Left lobe of liver (tissue), 2 donors: ENCODE measurements at regions not wholly inside any gene's neighbourhood (a gene's known extent, or its start where the extent isn't known, plus 50 kb on each side); places are given as distances from the start of the nearest gene placed in this dataset.
"Not testable (repeated sequence)": the region's sequence is repeated elsewhere in the genome, so short reads cannot be mapped to it uniquely, and the experiment has no call there.

Source experiments
- ATAC-seq: fragments of 200-7000 bp; cut with Tn5 transposase; one replicate; pipeline ENCODE4 v1.9.1; 2020; ENCODE audit warnings: mild to moderate bottlenecking, moderate library complexity
- DNase-seq: peaks from one replicate; pipeline ENCODE4 v3.0.0-alpha.2; 2020; ENCODE audit warnings: low spot score
- donor health status: DM: no; HTN: no; CAD: no; lungs with moderate emphysema.
- donor health status: DM: no; HTN: yes; CAD: no.

DNA sequence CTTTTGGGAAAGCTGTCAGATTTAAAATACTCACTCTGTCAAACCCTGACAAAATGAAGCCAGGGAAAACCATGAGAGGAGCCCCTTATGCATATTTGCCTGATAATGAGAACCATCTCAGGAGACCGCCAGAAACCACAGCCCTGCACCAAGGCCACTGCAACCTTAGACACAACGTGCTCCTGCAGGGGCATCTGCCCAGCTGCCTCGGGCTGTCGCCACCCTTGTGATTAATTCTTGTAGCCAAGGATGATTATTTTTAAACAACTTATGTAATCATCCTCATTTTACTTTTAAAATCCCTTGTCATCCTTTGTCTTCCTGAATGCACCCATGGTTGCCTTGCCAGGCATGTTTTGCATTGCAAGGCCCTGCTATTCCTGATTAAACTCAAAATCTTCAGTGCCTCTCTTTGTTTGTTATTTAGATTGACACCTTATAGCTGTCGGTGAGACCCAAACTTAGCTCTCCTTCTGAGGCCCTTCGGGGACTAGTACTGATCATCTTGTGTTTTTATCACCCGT lies 766.4 kb upstream of the TMEM132C start:
- no peak for ATAC-seq
- no peak for DNase-seq

DNA sequence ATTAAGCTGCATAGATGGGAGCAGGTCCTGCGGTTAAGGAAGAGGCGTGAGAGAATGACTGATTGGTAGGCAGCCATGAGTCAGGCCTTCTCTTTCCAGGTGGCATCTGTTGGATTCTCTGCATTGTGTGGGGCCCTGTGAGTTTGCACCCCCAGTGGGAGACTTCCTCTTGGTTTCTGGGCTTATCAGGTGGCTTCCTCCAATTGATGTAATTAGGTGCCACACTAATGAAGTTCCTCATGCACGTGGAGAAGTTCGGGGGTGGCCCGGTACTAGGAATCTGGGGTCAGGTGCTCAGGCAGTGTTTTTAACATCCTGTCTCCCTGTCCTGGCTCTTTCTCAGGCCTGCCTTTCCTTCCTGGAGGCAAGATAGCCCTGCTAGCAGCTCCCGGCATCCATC lies 765.1 kb upstream of the TMEM132C start:
- ATAC-seq (no peak), DNase-seq (no peak)

DNA sequence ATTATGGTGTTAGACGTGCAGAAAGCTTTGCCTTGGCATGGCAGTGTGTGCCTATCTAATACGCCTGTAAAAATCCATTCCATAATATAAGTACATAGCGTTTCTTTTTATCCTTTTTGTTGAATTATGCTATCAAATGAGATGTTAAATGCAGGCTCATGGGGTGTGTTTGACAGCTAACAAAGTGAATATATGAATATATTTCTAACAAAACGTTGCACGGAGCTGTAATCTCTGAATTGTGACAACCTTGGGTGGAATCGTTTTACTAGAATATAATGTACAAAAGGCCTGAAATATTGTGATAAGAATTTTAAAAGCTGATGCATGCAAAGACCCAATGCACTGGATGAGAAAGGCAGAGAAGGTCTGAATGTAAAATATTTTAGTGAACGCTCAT lies 763.7 kb upstream of the TMEM132C start:
- DNase-seq: no peak
- ATAC-seq: no peak

DNA sequence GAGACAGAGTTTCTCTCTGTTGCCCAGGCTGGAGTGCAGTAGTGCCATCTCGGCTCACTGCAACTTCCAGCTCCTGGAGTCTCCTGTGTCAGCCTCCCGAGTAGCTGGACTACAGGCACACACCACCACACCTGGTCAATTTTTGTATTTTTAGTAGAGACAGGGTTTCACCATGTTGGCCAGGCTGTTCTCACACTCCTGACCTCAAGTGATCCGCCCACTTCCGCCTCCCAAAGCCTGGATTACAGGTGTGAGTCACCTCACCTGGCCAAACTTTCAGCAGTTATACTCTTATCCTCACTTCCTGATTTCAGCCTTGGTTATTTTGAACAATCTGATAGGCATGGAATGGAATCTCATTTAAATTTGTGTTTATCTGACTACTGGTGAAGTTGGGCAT lies 763.0 kb upstream of the TMEM132C start:
- not testable (repeated sequence) for ATAC-seq, DNase-seq

DNA sequence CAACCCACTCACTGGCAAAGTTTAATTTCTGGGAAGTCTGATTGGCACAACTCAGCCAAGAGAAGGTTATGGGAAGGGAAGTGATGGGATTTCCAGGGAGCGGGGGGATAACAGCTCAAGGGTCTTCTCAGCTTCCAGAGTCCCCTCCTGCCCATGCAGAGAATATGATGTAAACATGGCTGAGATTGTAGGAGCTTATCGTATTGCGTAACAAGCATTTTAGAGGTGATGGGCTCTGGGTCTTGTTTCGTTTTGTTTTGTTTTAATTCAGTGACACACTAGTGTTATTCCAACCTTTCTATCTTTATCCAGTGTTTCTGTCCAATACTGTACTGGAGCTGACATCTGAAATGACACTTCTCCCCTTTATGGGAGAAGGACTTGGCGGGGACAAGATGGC lies 762.1 kb upstream of the TMEM132C start:
- ATAC-seq (no peak), DNase-seq (no peak)

DNA sequence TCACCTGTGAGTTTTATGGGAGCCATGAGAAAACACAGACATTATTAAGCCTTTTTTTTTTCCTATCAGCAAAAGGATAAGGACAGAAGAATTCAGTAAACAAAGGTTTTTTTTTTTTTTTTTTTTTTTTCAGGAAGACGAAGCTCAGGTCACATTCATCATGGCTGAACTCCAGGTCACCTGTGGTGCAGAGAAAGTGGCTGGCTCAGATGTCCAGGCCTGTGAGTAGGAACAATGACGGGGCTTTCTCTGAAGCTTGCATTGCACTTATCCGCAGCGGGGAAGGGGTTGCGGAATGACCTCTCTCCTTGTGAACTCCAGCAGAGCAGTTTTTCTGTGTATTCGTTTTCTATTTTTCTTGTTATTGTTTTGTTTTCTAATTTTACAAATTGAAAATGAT lies 759.6 kb upstream of the TMEM132C start:
- DNase-seq (no peak), ATAC-seq (no peak)

DNA sequence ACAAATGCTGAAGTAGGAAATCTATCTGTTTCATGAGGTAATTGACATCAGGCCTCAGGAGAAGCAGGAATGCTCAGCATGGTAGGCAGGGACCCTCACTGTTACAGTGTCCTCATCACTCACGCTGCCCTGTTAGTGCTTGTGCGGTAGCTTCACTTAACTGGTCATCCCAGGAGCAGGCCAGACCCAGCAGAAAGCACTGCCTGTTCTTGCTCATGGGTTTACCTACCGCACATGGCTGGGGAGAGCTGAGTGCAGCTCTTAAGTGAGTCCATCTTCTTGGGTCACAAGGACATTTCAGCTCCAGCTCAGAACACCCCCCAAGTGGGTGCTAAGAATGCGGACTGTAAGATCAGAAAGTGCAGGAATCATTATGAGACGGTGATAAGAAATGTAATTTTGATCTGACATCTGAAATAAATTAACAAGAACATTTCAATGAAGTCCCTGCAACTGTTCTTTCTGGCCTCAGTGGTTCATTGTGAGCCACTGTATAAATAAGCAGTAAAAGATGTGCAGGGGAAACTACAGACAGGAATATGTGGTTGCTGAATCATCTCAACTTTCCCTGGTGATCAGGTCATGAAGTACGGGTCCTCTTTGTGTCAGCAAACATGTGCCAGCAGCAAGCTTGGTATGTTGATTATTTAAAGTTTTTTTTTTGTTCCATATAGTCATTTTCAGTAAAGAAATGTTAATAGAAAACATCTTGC lies 757.7 kb upstream of the TMEM132C start:
- ATAC-seq (no peak), DNase-seq (no peak)

DNA sequence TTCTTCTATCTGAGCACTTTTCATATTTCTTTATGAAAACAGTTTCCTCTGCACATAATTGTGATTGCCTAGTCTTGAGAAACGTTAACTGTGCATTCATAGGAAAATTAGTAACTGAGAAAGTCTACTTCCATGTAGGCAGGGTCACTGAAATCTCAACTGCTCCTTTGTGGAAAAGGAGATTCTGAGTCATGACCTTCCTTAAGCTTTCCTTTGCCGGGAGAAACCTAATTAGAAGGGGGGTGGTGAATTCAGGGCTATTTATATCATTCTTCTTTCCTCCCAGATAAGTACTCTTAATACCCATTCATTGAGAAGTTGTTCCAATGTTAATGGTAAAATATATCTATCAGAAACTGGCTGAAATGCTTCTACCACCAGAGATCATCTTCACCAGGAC lies 751.0 kb upstream of the TMEM132C start:
- DNase-seq: no peak
- ATAC-seq: no peak

DNA sequence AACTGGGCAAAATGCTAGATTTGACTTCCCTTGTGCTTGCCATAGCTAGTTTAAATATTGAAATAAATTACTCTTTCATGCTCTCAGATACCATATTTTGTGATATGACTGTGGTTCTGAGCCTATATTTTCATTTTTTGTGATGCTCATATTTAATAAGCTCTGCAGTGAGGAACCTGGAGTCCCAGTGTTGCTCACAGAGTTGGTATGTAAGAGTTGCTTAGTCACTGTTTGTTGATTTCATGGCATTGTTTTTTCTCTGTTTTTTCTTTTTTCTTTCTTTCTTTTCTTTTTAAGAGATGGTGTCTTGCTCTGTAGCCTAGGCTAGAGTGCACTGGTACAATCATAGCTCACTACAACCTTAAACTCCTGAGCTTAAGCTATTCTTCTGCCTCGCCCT lies 750.5 kb upstream of the TMEM132C start:
- DNase-seq: no peak
- no peak for ATAC-seq

DNA sequence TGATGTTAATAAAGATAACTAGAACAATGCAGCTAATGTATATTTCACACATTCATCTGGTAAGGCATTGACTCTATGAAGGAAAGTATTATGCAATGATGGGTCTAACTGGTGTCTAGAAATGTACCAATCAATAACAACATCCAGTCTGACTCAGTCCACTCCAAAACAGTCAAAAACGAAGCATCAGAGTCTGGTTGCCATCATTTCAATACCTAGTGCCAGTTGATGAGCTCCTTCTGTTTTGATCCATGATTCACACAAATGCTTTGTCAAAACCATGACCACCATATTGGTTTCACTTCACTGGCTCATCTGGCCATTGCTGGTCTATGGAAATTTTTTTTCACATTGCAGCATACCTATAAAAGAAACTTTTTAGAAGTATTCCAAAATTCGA lies 747.2 kb upstream of the TMEM132C start:
- no peak for ATAC-seq
- DNase-seq: no peak

DNA sequence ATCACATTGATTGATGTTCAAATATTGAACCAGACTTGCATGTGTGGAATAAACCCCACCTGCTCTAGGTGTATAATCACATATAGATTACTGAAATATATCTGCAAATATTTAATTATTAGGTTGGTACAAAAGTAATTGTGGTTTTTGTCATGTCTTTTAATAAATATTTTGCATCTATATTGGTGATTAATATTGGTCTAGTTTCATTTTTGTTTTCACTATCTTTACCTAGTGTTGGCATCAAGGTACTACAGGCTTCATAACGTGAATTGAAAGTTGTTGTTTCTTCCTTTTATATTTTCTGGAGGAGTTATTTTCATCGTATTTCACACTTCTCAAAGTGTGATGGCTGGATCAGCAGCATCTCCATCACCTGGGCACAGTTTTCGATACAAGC lies 740.0 kb upstream of the TMEM132C start:
- no peak for ATAC-seq
- DNase-seq: no peak

DNA sequence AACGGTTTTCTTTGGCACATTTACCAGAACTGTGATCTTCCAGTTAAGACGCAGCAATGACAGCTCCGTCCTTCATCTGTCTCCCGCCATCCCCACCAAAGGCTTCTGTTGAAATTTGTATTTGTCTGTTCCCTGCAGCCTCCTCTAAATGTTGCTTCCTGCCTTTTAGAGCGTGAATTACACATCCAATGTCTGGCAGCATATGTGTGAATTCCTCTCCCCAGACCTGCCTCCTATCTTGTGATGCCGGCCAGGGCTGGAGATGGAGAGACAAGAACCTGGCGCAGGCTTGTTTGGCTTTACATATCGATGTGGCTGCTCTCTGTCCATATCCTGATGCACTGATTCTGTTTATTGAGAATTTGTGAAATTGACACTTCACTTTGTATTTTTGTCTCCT lies 738.4 kb upstream of the TMEM132C start:
- DNase-seq (no peak), ATAC-seq (no peak)

DNA sequence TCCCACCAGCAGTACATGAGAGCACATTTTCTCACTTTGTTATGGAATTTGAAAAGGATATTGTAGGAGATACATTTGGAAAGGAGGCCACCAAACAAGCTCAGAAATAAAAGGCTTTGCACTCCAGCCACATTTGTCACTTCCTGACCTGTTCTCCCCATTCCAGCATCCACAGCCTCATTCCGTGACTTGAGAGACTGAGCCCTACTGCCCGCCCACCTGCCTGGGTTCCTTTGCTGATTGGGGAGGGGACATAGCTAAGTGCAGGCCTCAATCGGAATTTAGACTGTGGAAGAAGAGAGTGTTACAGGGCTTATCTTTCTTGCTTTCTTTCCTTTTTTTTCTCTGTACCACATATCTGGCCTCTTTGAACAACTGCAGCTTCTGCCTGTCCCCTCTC lies 735.4 kb upstream of the TMEM132C start:
- DNase-seq (no peak), ATAC-seq (no peak)

DNA sequence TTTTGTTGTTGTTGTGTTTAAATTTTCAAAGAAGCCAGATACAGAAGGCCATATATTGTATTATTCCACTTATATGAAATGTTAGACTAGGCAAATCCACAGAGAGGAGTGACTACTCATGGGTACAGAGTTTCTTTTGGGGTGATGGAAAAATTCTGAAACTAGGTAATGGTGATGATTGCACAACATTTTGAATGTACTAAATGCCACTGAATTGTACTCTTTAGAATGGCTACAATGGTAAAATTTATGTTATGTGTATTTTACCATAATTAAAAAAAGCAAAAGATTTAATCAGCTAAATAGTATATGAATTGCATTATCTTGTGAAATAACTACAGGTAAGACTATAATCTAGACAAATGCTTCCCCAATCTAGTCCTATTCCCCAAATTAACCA lies 733.6 kb upstream of the TMEM132C start:
- DNase-seq: no peak
- no peak for ATAC-seq

DNA sequence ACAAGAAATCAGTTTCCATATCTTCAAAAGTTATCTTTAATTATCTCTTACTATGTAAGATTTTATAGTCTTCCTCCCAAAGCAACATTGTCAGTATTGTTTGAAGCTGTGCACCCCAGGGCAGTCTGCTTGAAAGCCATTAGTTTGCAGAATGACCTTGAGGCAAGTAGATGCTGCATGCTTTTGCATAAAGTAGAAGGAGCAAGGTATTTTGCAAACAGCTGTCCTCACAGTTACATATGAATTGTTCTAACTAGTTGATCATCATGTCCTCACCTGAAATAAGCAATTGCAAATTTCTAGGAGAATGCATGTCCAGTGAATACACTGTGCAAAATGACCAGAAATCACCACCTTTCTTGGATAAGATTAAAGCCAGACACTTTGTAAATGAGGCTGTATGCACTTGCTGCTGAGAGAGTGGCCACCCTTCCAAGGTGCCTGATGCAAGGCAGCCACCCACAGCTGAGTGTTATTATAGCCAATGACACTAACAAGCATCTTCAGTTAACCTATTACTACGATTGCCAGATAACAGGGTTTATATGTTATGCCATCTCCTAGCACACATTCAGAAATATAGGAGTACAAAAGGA lies 730.0 kb upstream of the TMEM132C start:
- DNase-seq (no peak), ATAC-seq (no peak)

DNA sequence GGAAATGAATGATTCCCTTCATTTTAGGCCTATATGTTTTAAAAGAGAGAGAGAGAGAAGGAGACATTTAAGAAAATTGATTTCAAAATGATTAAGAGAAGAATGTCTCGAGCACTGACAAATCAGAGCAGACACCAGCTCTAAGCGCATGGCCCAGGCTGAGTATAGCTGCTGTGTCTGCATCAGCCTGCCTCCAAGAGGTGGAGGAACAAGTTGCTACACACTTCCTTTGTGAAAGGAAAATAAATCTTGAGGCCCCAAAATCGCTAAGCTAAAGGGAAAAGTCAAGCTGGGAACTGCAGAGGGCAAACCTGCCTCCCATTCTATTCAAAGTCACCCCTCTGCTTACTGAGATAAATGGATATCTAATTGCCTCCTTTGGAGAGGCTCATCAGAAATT lies 728.7 kb upstream of the TMEM132C start:
- no peak for DNase-seq
- no peak for ATAC-seq

DNA sequence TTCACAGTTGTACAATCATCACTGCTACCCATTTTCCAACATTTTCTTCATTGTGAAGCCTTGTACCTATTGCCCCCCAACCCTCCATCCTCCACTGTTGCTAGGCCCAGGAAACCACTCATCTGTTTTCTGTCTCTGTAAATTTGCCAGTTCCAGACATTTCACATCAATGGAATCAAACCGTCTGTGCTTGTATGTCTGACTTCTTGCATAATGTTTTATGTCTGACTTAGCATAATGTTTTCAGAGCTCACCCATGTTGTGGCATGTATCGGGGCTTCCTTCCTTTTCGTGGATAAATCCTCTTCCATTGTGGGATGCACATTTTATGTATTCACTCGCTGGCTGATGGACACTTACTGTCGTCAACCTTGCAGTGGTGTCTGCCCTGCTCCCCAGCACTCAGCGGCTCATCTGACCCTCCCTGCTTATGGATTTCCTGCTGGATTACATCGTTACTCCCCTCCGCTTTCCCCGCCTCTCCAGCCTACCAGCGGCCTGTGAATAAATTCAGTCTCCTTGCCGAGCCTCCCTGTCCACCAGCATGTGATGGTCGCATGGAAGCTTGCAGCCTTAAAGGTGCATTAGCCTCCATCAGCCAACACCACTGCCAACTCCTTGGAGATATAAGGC lies 727.6 kb upstream of the TMEM132C start:
- no peak for DNase-seq
- ATAC-seq: no peak

DNA sequence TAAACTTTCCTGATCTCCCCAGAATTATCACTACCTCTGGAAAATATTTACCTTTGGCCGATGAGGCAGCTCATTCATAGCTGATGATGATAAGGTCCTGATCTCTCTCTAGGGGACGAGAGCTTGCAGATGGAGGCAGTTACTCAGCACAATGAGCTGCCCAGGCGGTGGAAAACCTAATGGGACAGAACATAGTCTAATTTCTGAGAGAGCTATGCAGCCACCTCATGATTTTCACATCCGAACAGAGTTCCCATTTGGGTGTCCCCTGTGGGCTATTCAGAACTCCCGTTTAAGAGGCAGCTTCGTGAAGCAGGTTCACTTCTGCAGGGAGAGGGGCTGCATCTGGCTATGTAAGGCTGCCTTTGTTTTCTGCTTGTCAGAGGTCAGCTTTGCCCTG lies 724.6 kb upstream of the TMEM132C start:
- ATAC-seq (no peak), DNase-seq (no peak)

DNA sequence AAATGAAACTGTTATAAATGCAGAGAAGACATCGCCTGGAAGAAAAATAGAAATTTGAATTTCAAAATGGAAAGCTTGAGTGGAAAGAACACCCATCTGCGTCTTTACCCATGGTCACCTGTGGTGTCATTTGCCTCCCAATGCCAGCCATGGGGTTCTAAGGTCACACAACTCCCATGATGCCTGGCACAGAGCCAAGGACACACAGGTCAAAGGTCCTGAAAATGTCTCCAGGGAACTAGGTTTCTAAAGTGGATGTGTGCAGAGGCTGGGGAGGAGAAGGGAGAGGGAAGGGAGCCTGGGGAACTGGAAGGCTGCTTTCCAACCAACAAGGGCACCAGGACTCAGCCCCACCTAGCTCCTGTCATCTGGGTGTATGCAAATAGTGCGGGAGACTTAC lies 724.0 kb upstream of the TMEM132C start:
- ATAC-seq (no peak), DNase-seq (no peak)

DNA sequence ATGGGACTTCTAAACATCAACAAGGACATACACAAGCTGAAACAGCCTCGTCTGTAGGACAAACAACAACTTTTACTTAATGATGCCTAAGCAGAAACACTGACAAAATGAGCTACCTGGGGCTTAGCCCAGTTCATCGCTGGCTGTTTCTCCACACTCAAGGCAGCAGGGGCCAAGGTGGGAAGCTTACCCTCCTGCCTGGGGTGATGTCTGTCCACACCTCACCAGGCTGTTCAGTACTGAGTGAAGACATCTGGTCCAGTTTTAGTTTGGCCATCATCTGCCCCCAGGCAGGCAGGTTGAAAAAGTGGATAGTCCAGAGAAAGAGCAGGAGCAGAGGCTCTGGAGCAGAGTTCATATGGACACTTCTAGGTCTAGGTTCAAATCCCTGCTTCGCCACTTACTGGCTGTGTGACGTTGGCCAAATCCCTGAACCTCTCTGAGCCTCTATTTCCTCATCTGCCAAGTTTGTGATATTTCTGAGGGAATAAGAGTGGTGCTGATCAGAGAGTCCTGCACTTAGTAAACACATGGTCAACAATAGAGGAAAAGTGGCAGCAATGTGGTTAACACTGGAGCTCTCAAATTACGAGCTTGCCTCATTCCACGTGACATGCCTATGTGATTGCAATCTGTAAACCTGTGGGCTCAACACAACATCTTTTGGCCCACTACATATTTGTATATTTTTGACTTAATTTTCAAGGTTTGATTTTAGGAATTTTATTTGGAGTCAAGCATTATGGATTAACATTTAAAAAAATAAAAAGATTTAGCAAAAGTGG lies 720.1 kb upstream of the TMEM132C start:
- no peak for ATAC-seq
- DNase-seq: no peak

DNA sequence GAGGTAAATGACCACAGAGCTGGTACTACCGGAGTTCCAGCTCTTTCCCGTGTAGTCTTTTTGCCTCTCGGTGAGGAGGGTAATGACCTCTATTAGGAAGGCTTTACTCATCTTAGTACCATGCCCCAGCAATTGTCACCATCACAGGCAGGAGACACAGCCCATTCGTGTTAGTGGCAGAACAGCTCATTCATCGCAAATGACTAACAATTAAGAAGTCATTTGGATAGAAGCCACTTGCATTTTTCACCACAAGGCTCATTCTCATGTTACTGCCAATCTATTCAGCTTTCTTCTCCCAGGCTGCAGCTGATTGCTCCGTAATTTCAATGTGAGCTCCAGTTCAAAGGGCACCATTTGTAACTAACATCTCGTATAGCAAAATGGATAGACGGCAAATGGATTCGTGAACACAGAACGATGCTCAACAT lies 718.8 kb upstream of the TMEM132C start:
- ATAC-seq: no peak
- no peak for DNase-seq

DNA sequence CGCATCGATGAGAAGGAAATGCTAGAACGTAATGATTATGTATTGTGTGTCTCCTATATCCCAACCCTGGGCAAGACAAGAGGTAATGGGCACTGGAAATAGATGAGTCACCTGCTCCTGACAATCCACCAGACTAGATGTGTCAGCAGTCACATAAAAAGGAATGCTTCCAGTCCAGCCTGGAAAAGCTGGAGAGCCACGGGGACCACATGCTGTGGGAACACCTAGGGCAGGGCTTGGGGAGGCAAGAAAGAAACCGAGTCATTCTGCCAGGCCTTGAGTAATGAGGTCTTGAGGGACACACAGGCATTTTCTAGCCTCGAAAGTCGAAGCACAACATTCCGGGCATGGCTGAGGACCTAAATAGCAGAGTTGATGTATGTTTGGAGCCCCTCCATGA lies 716.7 kb upstream of the TMEM132C start:
- DNase-seq (no peak), ATAC-seq (no peak)
